GM23338 (cell line): ENCODE measurements at regions not wholly inside any gene's neighbourhood (a gene's known extent, or its start where the extent isn't known, plus 50 kb on each side); places are given as distances from the start of the nearest gene placed in this dataset.

Source experiments
- CREB1 ChIP-seq: fragments of 250-450 bp; sonication (Bioruptor Pico); IDR thresholded peaks from 2 replicates; pipeline ENCODE4 v1.5.0; 2020; ENCODE audit warnings: low read depth, mild to moderate bottlenecking, moderate library complexity
- EZH2 ChIP-seq: fragments of 200-600 bp; sonication (generic); IDR thresholded peaks from one replicate; pipeline ENCODE4 v1.8.0; 2017; ENCODE audit warnings: antibody characterized with exemption, mild to moderate bottlenecking, low read depth; ENCODE audit not compliant: unreplicated experiment
- POLR2AphosphoS5 ChIP-seq: IDR thresholded peaks from 2 replicates; pipeline ENCODE4 v1.6.1; 2016; ENCODE audit warnings: antibody characterized with exemption, low read depth
- ZNF114 ChIP-seq: fragments of 250-450 bp; sonication (Bioruptor Pico); IDR thresholded peaks from 2 replicates; pipeline ENCODE4 v1.5.0; 2020; ENCODE audit warnings: mild to moderate bottlenecking, moderate library complexity
- TF ChIP-seq, protein P1 (sequence below): IDR thresholded peaks from one replicate; pipeline ENCODE4 v1.6.1; 2018; ENCODE audit warnings: antibody characterized with exemption; ENCODE audit not compliant: unreplicated experiment
- TF ChIP-seq, protein P2 (sequence below), 2 experiments: fragments of 200-600 bp in 1 of 2; sonication (generic) in 1 of 2; conservative IDR thresholded peaks; 2 replicates each; pipeline versions ENCODE4 v1.5.1 to v1.6.1; 2016 to 2017; ENCODE audit warnings: antibody characterized with exemption in 2 of 2, low read depth in 2 of 2, mild to moderate bottlenecking in 2 of 2, moderate library complexity in 1 of 2

DNA sequence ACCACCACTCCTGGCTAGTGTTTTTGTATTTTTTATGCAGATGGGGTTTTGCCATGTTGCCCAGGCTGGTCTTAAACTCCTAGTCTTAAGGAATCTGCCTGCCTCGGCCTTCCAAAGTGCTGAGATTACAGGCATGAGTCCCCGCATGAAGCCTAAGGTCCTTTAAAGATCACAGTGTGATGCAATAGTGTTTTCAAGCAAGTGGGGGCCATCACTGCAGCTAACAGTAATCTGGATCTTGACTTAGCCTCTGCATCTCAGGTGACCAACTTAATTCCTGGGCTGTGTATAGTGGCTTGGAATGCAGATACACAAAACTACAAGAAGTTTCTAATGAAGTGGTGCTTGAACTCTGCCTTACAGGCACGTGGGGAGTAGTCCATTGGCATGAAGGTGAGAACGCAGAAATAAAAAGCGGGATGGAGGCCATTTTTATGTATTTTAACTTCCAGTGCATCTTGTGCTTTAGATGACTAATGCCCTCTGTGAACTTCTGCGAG, 334.4 kb upstream of the SPRED2 start:
- TF ChIP-seq CREB1 (CRISPR knock-in tag) (no peak), EZH2 (no peak), ZNF114 (CRISPR knock-in tag) (no peak), POLR2AphosphoS5 (no peak)
- TF ChIP-seq, protein P1, sequence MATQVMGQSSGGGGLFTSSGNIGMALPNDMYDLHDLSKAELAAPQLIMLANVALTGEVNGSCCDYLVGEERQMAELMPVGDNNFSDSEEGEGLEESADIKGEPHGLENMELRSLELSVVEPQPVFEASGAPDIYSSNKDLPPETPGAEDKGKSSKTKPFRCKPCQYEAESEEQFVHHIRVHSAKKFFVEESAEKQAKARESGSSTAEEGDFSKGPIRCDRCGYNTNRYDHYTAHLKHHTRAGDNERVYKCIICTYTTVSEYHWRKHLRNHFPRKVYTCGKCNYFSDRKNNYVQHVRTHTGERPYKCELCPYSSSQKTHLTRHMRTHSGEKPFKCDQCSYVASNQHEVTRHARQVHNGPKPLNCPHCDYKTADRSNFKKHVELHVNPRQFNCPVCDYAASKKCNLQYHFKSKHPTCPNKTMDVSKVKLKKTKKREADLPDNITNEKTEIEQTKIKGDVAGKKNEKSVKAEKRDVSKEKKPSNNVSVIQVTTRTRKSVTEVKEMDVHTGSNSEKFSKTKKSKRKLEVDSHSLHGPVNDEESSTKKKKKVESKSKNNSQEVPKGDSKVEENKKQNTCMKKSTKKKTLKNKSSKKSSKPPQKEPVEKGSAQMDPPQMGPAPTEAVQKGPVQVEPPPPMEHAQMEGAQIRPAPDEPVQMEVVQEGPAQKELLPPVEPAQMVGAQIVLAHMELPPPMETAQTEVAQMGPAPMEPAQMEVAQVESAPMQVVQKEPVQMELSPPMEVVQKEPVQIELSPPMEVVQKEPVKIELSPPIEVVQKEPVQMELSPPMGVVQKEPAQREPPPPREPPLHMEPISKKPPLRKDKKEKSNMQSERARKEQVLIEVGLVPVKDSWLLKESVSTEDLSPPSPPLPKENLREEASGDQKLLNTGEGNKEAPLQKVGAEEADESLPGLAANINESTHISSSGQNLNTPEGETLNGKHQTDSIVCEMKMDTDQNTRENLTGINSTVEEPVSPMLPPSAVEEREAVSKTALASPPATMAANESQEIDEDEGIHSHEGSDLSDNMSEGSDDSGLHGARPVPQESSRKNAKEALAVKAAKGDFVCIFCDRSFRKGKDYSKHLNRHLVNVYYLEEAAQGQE = no peak
- TF ChIP-seq, protein P2, sequence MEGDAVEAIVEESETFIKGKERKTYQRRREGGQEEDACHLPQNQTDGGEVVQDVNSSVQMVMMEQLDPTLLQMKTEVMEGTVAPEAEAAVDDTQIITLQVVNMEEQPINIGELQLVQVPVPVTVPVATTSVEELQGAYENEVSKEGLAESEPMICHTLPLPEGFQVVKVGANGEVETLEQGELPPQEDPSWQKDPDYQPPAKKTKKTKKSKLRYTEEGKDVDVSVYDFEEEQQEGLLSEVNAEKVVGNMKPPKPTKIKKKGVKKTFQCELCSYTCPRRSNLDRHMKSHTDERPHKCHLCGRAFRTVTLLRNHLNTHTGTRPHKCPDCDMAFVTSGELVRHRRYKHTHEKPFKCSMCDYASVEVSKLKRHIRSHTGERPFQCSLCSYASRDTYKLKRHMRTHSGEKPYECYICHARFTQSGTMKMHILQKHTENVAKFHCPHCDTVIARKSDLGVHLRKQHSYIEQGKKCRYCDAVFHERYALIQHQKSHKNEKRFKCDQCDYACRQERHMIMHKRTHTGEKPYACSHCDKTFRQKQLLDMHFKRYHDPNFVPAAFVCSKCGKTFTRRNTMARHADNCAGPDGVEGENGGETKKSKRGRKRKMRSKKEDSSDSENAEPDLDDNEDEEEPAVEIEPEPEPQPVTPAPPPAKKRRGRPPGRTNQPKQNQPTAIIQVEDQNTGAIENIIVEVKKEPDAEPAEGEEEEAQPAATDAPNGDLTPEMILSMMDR (conservative IDR thresholded peaks at IDR 0.05; ENCODE audit: low read depth in 2 of 2) = no peak
